Stimulated activated CD8-positive, alpha-beta memory T cell treated with anti-CD3 and anti-CD28 coated beads, Interleukin-7, amount 100 ng/mL, for 4 hours (primary cell): ENCODE measurements at regions not wholly inside any gene's neighbourhood (a gene's known extent, or its start where the extent isn't known, plus 50 kb on each side); places are given as distances from the start of the nearest gene placed in this dataset.
"Not testable (repeated sequence)": the region's sequence is repeated elsewhere in the genome, so short reads cannot be mapped to it uniquely, and the experiment has no call there.

Experiments used
- DNase-seq, 2 donors: peaks; one replicate each; pipeline ENCODE4 v3.0.0-alpha.2; 2020; ENCODE audit warnings: low read depth in 2 of 2

DNA sequence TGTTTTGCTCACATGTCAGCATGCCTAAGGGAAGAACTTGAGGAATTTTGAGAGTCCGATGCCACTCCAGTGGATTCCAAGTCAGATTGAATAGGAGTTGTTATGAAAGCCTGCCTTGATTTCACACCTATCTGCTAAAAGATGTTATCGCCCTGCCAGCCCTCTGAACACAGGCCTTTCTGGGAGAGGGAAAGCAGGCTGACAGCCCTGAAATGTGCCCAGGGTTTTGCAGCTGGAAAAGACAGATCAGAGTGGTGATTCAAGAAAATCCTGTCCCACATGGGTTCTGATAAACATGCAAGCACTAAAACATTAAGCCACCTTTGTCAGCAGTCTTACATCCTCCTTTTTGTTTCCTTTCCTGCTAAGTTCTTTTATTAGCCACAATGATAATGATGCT is 1752.9 kb upstream of the CELF4 start:
- no peak for DNase-seq

- no peak for DNase-seq
Observed at GRCh38 chr18:39318008-39318407, 1752.4 kb upstream of the CELF4 start.

DNA sequence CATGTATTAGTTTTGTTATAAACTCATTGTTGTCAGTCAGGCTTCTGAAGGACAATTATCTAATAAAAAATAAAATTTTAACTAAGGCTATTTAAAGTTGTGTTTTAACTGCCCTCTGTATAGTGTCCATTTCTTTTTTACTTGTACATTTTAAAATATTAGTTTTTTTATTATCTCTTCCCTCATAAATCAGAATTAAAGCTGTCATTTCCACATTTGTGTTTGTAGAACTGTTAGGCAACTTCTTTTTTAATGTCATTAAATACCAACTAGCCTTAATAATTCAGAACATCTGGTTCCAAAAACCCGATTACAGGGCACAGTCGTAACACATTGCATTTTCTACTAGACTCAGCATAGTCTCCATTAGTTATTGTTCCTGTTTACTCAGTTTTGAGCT is 1749.0 kb upstream of the CELF4 start:
- no peak for DNase-seq

GRCh38 chr18:39313992-39314391 is 1748.4 kb upstream of the CELF4 start:
- DNase-seq = no peak

DNA sequence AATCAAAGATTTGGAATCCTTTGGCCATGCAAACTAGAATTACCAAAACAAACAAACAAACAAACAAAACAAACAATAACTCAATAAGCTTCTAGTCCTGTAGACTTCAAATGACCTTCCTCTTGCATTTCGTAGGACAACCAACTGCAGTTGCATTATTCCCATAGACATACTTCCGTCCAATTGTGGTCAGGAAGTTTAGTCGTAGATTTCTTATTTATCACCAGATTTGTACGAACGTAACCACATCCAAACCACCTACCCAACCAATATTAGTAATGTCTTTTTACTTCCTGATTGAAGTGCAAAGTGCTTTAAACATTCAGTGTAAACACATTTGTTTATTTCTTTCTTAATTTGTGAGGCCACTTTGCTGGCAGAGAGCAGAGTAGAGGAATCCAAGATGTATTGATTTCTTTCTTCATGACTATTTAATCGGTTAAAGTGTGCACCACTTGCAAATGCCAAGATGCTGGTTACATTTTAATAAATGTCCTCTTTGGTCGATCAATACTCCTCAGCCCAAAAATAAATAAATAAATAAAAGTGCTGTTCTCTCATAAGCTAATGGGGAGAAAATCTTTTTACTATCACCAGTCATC is 1745.6 kb upstream of the CELF4 start:
- no peak for DNase-seq

DNA sequence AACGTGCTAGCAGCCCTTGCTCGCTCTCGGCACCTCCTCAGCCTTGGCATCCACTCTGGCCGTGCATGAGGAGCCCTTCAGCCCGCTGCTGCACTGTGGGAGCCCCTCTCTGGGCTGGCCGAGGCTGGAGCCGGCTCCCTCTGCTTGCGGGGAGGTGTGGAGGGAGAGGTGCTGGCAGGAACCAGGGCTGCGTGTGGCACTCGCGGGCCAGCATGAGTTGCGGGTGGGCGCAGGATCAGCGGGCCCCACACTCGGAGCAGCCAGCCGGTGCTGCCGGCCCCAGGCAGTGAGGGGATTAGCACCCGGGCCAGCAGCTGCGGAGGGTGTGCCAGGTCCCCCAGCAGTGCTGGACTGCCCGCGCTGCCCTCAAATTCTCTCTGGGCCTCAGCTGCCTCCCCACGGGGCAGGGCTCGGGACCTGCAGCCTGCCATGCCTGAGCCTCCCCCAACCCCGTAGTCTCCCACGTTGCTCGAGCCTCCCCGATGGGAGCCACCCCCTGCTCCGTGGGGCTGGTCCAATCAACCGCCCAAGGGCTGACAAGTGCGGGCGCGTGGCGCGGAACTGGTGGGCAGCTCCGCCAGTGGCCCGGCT is 1743.4 kb upstream of the CELF4 start:
- DNase-seq = not testable (repeated sequence)

GRCh38 chr18:39305766-39306165 is 1740.2 kb upstream of the CELF4 start:
- no peak for DNase-seq

GRCh38 chr18:39302481-39302880 is 1736.9 kb upstream of the CELF4 start:
- no peak for DNase-seq

- no peak for DNase-seq
Observed at GRCh38 chr18:39299152-39299551, 1733.6 kb upstream of the CELF4 start.

DNA sequence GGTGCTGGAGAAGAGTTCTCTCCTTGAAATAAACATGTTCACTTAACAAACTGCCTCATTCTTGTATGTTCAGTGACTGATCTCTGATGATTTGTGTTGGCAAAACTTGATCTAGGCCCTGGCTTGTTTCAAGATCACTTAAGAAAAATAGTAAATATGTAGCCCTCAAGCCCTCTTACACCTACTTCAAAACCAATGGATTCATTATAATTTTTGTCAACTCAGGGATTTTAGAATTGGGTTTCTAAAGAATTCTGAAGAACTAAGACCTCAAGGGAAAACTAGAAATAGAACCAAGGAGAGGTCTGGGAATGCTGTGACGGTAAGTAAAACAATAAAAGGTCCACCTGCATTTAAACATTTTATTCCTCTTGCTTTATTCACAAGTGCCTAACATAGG is 1731.6 kb upstream of the CELF4 start:
- no peak for DNase-seq

GRCh38 chr18:39296293-39296888 is 1730.8 kb upstream of the CELF4 start:
- no peak for DNase-seq

DNA sequence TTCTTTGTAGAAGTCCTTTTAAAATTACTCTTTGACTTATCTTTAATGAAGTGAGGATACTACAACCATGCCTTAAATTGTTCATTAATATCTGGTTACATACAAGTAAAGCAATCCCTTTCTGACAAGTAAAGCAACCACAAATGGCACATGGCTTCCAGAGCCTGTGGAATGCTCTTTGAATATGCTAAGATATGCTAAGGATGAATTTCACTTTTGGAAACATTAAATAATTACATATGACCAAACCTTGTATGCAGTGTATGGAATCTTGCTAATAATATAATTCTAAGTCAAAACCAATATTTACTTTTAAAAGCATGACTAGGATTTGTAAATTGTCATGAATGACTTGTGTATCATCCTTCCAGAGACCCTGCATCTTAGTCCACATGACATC is 1711.2 kb upstream of the CELF4 start:
- no peak for DNase-seq

DNA sequence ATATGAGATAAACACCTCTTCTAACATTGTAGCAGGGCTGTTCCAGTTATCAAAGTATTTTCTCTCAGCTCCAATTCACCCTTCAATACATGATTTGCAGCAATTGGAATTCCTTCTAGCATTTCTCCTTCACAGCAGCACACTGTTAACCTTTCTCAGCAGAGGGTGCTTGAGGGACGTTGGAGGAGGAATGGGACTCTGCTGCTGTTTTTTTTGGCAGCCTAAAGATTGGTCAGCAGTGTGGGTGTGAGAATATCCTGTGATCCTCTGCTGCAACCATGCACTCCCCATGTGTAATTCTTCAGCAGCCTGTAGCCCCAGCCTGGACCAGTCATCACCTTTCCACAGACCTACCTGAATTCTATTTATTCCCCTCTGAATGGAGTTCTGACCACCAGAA is 1708.9 kb upstream of the CELF4 start:
- DNase-seq = no peak

DNA sequence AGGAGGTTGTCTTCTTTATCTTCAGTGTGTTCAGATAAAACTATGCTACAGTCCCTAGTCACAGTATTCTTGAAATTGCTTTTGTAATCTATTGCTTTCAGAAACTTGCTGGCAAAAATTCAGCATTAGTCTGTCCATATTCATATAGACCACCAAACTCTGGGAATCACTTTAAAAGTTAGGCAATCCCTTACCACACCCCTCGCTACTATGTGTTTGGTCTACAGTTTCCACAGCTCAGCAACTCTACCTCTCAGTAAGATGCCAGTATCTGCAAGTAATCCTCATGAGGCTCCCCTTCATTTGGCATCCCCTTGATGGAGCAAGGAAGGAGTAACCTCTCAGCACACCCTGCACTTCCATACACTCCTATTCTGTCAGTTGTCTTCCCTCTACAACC is 1706.6 kb upstream of the CELF4 start:
- DNase-seq = no peak

GRCh38 chr18:39271654-39272053 is 1706.1 kb upstream of the CELF4 start:
- DNase-seq = no peak

- no peak for DNase-seq
Observed at GRCh38 chr18:39260565-39260964, 1695.0 kb upstream of the CELF4 start.

GRCh38 chr18:39259736-39260135 is 1694.1 kb upstream of the CELF4 start:
- DNase-seq = no peak

DNA sequence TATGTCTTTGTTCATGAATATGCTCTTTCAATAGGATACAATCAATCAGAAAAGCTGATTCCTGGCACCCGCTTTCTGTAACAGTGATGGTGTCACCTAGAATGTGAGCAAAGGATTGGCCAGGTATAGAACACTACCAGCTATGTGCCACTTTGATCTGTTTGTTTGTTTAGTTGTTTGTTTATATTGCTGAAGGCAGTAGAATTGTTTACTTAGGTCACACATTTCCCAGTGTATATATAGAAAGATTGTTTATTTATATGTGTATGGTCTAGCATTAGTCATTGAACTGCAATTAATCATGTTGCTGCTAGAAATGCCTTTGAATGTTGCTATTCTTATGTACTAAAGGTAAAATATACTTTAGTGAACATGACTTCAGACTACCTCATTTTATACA is 1678.6 kb upstream of the CELF4 start:
- DNase-seq = no peak

GRCh38 chr18:39241534-39241933 is 1675.9 kb upstream of the CELF4 start:
- no peak for DNase-seq

DNA sequence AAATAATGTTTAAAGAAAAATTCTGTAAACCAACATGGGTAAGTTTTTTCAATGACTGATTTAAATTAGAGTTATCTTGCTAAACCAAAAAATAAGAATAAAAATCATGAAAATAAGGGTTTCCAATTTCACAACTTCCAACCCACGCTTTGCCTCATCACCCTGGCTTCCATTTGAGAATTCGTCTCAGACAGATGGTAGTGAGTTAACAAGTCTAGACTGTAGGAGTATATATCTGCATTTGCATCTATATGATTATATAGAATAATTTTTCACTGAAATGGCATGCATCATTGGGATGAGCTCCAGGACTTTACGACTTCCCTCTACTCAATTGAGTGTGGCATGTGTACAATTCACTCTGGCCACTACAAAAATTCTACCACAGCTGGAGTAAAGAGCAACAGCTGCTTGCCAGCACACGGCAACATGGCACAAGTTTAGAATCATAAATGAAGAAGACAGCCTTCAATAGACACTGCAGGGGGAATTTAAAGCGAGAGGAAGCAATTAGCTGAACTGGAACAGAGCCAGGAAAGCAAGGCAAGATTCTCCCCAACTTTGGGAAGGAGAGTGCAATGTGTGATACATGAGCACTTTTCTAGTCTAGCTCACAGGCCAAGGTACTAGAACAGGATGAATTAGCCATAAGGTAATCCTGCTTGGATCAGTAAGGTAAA is 1673.5 kb upstream of the CELF4 start:
- no peak for DNase-seq

DNA sequence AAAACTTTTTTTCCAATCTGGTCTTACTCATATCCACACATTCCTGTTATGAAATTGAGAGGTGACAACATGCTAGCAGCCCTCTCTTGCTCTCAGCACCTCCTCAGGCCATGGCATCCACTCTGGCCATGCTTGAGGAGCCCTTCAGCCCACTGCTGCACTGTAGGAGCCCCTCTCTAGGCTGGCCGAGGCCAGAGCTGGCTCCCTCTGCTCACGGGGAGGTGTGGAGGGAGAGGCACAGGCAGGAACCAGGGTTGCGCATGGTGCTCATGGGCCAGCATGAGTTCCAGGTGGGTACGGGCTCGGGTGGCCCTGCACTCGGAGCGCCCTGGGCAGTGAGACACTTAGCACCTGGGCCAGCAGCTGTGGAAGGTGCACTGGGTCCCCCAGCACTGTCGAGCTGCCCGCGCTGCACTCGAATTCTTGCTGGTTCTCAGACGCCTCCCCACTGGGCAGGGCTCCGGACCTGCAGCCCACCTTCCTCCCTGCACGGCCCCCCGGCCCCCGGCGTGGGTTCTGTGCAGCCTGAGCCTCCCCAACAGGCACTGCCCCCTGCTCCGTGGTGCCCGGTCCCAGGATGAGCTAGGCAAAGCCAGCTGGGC is 1669.6 kb upstream of the CELF4 start:
- no peak for DNase-seq

DNA sequence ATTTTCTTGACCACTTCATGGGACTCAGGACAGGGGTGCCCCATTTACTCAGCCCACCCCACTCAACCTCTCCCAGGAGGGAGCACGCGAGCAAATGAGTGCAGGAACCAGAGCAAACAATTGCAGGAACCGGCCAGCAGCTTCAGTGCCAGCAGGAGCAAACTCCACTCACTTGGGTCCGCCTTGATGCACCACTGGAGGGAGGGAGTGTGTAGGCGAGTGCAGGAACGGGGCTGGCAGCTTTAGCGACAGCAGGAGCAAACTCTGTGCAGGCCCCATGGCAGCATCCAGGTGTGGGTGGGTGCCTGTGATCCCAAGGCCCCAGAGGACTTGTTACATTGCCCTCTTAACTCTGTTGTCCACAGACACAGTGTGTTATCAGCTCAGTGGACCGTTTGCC is 1667.3 kb upstream of the CELF4 start:
- DNase-seq = no peak

DNA sequence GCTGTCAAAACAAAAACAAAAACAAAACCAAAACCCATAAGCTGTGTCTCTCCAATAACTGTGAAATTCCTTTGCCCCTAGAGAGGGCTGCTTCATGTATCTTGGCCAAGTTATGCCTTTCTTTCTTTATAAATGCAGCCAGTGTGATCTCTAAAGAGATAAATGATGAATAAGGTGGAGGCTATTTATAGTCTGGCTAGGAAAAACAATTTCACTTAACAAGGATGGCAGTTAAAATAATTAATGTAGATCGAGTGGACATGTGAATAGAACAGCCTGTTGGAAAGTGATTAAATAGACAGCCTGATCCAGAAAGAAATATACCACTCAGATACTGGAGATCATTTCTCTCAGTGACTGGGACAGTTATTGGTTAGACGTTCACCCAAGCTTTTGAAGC is 1666.9 kb upstream of the CELF4 start:
- DNase-seq = no peak
